Esophagus squamous epithelium (tissue), 4 donors: ENCODE measurements at regions not wholly inside any gene's neighbourhood (a gene's known extent, or its start where the extent isn't known, plus 50 kb on each side); places are given as distances from the start of the nearest gene placed in this dataset.

Experiments
- POLR2A ChIP-seq, 4 donors: fragments of 450-650 bp; IDR thresholded peaks; one replicate each; pipeline ENCODE4 v1.6.1; 2017; ENCODE audit warnings: antibody characterized with exemption in 4 of 4, mild to moderate bottlenecking in 4 of 4, moderate library complexity in 3 of 4
- TF ChIP-seq, protein P1 (sequence below), 6 experiments: fragments of 450-650 bp in 4 of 6; fragments of 200-600 bp in 2 of 6; sonication (generic) in 2 of 6; IDR thresholded peaks; one replicate each; pipeline ENCODE4 v1.5.1; 2016 to 2019; ENCODE audit warnings: antibody characterized with exemption in 6 of 6, mild to moderate bottlenecking in 4 of 6, moderate library complexity in 4 of 6

GRCh38 chr6:154650351-154650750 is 82.9 kb upstream of the SCAF8 start:
- TF ChIP-seq, protein P1, sequence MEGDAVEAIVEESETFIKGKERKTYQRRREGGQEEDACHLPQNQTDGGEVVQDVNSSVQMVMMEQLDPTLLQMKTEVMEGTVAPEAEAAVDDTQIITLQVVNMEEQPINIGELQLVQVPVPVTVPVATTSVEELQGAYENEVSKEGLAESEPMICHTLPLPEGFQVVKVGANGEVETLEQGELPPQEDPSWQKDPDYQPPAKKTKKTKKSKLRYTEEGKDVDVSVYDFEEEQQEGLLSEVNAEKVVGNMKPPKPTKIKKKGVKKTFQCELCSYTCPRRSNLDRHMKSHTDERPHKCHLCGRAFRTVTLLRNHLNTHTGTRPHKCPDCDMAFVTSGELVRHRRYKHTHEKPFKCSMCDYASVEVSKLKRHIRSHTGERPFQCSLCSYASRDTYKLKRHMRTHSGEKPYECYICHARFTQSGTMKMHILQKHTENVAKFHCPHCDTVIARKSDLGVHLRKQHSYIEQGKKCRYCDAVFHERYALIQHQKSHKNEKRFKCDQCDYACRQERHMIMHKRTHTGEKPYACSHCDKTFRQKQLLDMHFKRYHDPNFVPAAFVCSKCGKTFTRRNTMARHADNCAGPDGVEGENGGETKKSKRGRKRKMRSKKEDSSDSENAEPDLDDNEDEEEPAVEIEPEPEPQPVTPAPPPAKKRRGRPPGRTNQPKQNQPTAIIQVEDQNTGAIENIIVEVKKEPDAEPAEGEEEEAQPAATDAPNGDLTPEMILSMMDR (IDR thresholded peaks at IDR 0.05), result no peak
- TF ChIP-seq POLR2A (IDR thresholded peaks at IDR 0.05), result no peak
